ENCODE measurements at regions not wholly inside any gene's neighbourhood (a gene's known extent, or its start where the extent isn't known, plus 50 kb on each side); places are given as distances from the start of the nearest gene placed in this dataset.

DNA sequence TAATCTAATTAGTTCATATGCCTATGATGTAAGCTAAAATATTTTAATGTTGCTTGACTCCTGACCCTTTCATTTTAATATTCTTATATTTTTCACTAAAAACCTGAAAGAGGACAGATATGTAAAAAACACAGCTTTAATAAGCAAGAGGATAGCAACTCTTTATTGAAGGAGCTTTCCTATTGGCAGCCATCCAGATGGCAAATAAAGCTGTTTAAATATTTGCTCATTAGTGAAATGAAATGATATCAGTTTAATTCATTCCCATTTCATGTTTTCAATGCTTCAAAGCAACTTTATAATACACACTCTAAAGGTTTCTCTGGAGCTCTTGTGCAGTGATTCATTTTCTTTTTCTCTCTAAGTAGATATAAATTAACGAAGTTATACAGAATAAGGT, 473.4 kb downstream of the PCDH7 start:
- no peak overlapping the region for H3K4me3 ChIP-seq (ENCODE audit: low read depth in 2 of 2, low read length in 2 of 2)
- H3K36me3 ChIP-seq (ENCODE audit: control insufficient read depth, insufficient read depth, low read length): no peaks in the 10 kb centered on the region
- intact Hi-C loops (cut with micrococcal nuclease; ENCODE audit: unreplicated experiment): no loop called here
- no peak overlapping the region for H3K27ac ChIP-seq (ENCODE audit: low read length)
- POLR2A ChIA-PET: no interaction called here
- in situ Hi-C loops (cut with HindIII; ENCODE audit: low pct_unique_long_range_greater_than_20kb, low sequenced_read_pairs): no loop called here
- no peaks in the 10 kb centered on the region for H3K27me3 ChIP-seq (ENCODE audit: control insufficient read depth, insufficient read depth, low read length)
- no peaks in the 10 kb centered on the region for H3K9me3 ChIP-seq (ENCODE audit: control insufficient read depth, insufficient read depth, low read depth, low read length)
- no peak for ATAC-seq
- no peaks in the 10 kb centered on the region for H3K4me1 ChIP-seq (ENCODE audit: control insufficient read depth, insufficient read depth, low read length)
- CTCF ChIA-PET: no interaction called here
- DNase-seq (ENCODE audit: low read depth, low spot score): no peak
- BruUV-seq (replicated peaks): no TSS peak
- TF ChIP-seq, protein P1, sequence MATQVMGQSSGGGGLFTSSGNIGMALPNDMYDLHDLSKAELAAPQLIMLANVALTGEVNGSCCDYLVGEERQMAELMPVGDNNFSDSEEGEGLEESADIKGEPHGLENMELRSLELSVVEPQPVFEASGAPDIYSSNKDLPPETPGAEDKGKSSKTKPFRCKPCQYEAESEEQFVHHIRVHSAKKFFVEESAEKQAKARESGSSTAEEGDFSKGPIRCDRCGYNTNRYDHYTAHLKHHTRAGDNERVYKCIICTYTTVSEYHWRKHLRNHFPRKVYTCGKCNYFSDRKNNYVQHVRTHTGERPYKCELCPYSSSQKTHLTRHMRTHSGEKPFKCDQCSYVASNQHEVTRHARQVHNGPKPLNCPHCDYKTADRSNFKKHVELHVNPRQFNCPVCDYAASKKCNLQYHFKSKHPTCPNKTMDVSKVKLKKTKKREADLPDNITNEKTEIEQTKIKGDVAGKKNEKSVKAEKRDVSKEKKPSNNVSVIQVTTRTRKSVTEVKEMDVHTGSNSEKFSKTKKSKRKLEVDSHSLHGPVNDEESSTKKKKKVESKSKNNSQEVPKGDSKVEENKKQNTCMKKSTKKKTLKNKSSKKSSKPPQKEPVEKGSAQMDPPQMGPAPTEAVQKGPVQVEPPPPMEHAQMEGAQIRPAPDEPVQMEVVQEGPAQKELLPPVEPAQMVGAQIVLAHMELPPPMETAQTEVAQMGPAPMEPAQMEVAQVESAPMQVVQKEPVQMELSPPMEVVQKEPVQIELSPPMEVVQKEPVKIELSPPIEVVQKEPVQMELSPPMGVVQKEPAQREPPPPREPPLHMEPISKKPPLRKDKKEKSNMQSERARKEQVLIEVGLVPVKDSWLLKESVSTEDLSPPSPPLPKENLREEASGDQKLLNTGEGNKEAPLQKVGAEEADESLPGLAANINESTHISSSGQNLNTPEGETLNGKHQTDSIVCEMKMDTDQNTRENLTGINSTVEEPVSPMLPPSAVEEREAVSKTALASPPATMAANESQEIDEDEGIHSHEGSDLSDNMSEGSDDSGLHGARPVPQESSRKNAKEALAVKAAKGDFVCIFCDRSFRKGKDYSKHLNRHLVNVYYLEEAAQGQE (IDR thresholded peaks at IDR 0.05; ENCODE audit: insufficient read depth in 1 of 2, low read depth in 2 of 2, low read length in 1 of 2): no peak
- TF ChIP-seq POLR2AphosphoS5 (IDR thresholded peaks at IDR 0.05; ENCODE audit: low read depth, low read length) (no peak), SIN3A (IDR thresholded peaks at IDR 0.05; ENCODE audit: borderline replicate concordance, insufficient read depth, low read depth, low read length) (no peak), TCF7L2 (IDR thresholded peaks at IDR 0.05; ENCODE audit: low read depth, low read length) (no peak)
- TF ChIP-seq, protein P2, sequence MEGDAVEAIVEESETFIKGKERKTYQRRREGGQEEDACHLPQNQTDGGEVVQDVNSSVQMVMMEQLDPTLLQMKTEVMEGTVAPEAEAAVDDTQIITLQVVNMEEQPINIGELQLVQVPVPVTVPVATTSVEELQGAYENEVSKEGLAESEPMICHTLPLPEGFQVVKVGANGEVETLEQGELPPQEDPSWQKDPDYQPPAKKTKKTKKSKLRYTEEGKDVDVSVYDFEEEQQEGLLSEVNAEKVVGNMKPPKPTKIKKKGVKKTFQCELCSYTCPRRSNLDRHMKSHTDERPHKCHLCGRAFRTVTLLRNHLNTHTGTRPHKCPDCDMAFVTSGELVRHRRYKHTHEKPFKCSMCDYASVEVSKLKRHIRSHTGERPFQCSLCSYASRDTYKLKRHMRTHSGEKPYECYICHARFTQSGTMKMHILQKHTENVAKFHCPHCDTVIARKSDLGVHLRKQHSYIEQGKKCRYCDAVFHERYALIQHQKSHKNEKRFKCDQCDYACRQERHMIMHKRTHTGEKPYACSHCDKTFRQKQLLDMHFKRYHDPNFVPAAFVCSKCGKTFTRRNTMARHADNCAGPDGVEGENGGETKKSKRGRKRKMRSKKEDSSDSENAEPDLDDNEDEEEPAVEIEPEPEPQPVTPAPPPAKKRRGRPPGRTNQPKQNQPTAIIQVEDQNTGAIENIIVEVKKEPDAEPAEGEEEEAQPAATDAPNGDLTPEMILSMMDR (IDR thresholded peaks at IDR 0.05): no peak

DNA sequence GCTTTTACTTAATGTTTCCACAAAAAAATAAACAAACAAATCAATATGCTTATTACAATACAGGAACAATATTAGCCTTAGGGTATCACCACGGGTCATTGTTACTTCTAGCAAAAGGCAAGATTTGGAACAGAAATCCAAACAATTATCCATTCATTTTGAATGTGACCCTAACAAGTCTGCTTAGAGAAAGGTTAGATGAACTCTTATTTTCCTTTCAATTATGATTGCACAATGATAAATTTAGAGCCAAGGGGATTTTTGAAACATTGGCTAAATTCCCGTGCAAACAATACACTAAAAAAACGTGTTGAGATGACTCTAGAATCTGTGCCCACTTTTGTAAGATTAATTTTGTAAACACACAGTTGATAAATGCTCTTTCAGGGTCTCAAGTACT, 474.7 kb downstream of the PCDH7 start:
- Histone ChIP-seq H3K9me3 (ENCODE audit: control insufficient read depth, insufficient read depth, low read depth, low read length) (no peaks in the 10 kb centered on the region), H3K4me3 (ENCODE audit: low read depth in 2 of 2, low read length in 2 of 2) (no peak overlapping the region), H3K27ac (ENCODE audit: low read length) (no peak overlapping the region), H3K4me1 (ENCODE audit: control insufficient read depth, insufficient read depth, low read length) (no peaks in the 10 kb centered on the region), H3K36me3 (ENCODE audit: control insufficient read depth, insufficient read depth, low read length) (no peaks in the 10 kb centered on the region), H3K27me3 (ENCODE audit: control insufficient read depth, insufficient read depth, low read length) (no peaks in the 10 kb centered on the region)
- CTCF ChIA-PET: no interaction called here
- TF ChIP-seq TCF7L2 (IDR thresholded peaks at IDR 0.05; ENCODE audit: low read depth, low read length) (no peak), SIN3A (IDR thresholded peaks at IDR 0.05; ENCODE audit: borderline replicate concordance, insufficient read depth, low read depth, low read length) (no peak), POLR2AphosphoS5 (IDR thresholded peaks at IDR 0.05; ENCODE audit: low read depth, low read length) (no peak)
- TF ChIP-seq, protein P1 (IDR thresholded peaks at IDR 0.05; ENCODE audit: insufficient read depth in 1 of 2, low read depth in 2 of 2, low read length in 1 of 2): no peak
- TF ChIP-seq, protein P2 (IDR thresholded peaks at IDR 0.05): no peak
- POLR2A ChIA-PET: no interaction called here
- ATAC-seq (no peak), DNase-seq (ENCODE audit: low read depth, low spot score) (no peak)
- BruUV-seq (replicated peaks): no TSS peak
- intact Hi-C loops (cut with micrococcal nuclease; ENCODE audit: unreplicated experiment) (no loop called here), in situ Hi-C loops (cut with HindIII; ENCODE audit: low pct_unique_long_range_greater_than_20kb, low sequenced_read_pairs) (no loop called here)

Measured in Panc1 (cell line).